Fibroblast of skin of scalp (primary cell): ENCODE measurements at regions not wholly inside any gene's neighbourhood (a gene's known extent, or its start where the extent isn't known, plus 50 kb on each side); places are given as distances from the start of the nearest gene placed in this dataset.
A peak's percentile ranks its signal among the peaks of the same experiment; 100 is the strongest.
"Not testable (repeated sequence)": the region's sequence is repeated elsewhere in the genome, so short reads cannot be mapped to it uniquely, and the experiment has no call there.

ENCODE experiments used
- DNase-seq: peaks from one replicate; pipeline ENCODE4 v3.0.0-alpha.2; 2013

- DNase-seq: peak; percentile 22
Measured at GRCh38 chr10:63077800-63078199, 55.3 kb upstream of the NRBF2 start.

GRCh38 chr10:63072951-63073350, 60.2 kb upstream of the NRBF2 start:
- no peak for DNase-seq

GRCh38 chr10:63071145-63071544, 62.0 kb upstream of the NRBF2 start:
- no peak for DNase-seq

GRCh38 chr10:63069318-63069717, 63.8 kb upstream of the NRBF2 start:
- DNase-seq: no peak

GRCh38 chr10:63068246-63068645, 64.9 kb upstream of the NRBF2 start:
- peak; percentile 12 for DNase-seq

- no peak for DNase-seq
Measured at GRCh38 chr10:63066606-63067005, 66.5 kb upstream of the NRBF2 start.

GRCh38 chr10:63064706-63065105, 68.4 kb upstream of the NRBF2 start:
- DNase-seq: no peak

GRCh38 chr10:63058236-63058635, 74.9 kb upstream of the NRBF2 start:
- DNase-seq: no peak

GRCh38 chr10:63057509-63057908, 75.6 kb upstream of the NRBF2 start:
- DNase-seq: no peak

- no peak for DNase-seq
Measured at GRCh38 chr10:63055705-63056104, 77.4 kb upstream of the NRBF2 start.

- no peak for DNase-seq
Measured at GRCh38 chr10:63054889-63055611, 78.1 kb upstream of the NRBF2 start.

GRCh38 chr10:63052083-63052482, 81.0 kb upstream of the NRBF2 start:
- no peak for DNase-seq

GRCh38 chr10:63042256-63042655, 90.9 kb upstream of the NRBF2 start:
- DNase-seq: peak; percentile 1

- not testable (repeated sequence) for DNase-seq
Measured at GRCh38 chr10:63033616-63034185, 99.4 kb upstream of the NRBF2 start.

- no peak for DNase-seq
Measured at GRCh38 chr10:63030536-63030935, 102.6 kb upstream of the NRBF2 start.

GRCh38 chr10:63027531-63027930, 105.6 kb upstream of the NRBF2 start:
- DNase-seq: no peak

GRCh38 chr10:63021225-63021624, 111.9 kb upstream of the NRBF2 start:
- DNase-seq: no peak

- no peak for DNase-seq
Measured at GRCh38 chr10:63013755-63014154, 119.4 kb upstream of the NRBF2 start.

- no peak for DNase-seq
Measured at GRCh38 chr10:63012623-63013022, 120.5 kb upstream of the NRBF2 start.

GRCh38 chr10:63010203-63010602, 122.9 kb upstream of the NRBF2 start:
- no peak for DNase-seq

- DNase-seq: peak; percentile 5
Measured at GRCh38 chr10:63008491-63008890, 124.6 kb upstream of the NRBF2 start.

- DNase-seq: no peak
Measured at GRCh38 chr10:63007112-63007511, 126.0 kb upstream of the NRBF2 start.

GRCh38 chr10:63005246-63005645, 127.9 kb upstream of the NRBF2 start:
- peak; percentile 77 for DNase-seq

- peak; percentile 4 for DNase-seq
Measured at GRCh38 chr10:63003816-63004453, 129.2 kb upstream of the NRBF2 start.
